ENCODE measurements at regions not wholly inside any gene's neighbourhood (a gene's known extent, or its start where the extent isn't known, plus 50 kb on each side); places are given as distances from the start of the nearest gene placed in this dataset.

DNA sequence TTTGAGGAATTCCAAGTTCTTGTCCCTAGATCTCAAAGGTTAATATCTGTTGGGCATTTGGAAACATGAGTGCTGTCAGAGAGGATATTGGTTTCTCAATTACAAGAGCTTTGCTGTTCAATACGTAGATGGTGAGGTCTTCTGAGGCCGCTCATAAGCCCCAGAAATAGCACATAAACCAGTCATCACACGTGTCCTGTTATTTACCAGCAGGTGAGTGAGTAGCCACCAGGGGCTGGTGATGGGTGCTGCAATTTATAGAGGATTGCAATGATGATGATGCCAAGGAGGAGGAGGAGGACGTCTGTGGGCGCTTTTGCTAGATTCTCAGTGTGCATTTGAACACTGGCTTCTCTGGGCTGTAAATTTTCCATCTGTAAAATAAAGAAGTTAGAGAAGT, 89.0 kb downstream of the SALL1 start:
- H3K9me3 ChIP-seq, result no peaks in the 10 kb centered on the region
- no peak overlapping the region for H3K4me3 ChIP-seq
- TF ChIP-seq, protein P1, sequence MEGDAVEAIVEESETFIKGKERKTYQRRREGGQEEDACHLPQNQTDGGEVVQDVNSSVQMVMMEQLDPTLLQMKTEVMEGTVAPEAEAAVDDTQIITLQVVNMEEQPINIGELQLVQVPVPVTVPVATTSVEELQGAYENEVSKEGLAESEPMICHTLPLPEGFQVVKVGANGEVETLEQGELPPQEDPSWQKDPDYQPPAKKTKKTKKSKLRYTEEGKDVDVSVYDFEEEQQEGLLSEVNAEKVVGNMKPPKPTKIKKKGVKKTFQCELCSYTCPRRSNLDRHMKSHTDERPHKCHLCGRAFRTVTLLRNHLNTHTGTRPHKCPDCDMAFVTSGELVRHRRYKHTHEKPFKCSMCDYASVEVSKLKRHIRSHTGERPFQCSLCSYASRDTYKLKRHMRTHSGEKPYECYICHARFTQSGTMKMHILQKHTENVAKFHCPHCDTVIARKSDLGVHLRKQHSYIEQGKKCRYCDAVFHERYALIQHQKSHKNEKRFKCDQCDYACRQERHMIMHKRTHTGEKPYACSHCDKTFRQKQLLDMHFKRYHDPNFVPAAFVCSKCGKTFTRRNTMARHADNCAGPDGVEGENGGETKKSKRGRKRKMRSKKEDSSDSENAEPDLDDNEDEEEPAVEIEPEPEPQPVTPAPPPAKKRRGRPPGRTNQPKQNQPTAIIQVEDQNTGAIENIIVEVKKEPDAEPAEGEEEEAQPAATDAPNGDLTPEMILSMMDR (IDR thresholded peaks at IDR 0.05), result no peak
- ATAC-seq, result no peak
- H3K4me1 ChIP-seq, result no peaks in the 10 kb centered on the region
- no peak overlapping the region for H3K27ac ChIP-seq
- intact Hi-C loops (cut with DNase I), result no loop called here
- no peaks in the 10 kb centered on the region for H3K27me3 ChIP-seq
- H3K36me3 ChIP-seq, result no peaks in the 10 kb centered on the region
- DNase-seq, result no peak

DNA sequence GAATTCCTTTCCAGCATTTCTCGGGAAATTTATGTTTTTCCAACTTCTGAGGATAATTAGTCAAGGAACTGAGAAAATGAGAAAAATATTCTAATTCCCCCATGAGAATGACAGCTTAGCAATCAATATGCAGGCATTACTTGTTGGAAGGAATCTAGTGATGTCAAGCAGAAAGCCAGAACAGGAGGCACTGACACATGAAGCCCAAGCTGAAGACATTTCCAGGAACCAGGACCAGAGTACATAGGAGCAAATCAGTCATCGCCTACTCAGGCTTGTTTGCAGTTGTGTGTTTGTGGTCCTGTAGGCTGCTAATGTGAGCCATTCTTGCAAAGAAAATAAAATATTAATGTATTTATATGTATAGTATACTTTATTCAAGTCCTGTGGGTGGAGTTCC, 89.7 kb downstream of the SALL1 start:
- TF ChIP-seq, protein P1 (IDR thresholded peaks at IDR 0.05), result no peak
- DNase-seq (no peak), ATAC-seq (no peak)
- Histone ChIP-seq H3K4me1 (no peaks in the 10 kb centered on the region), H3K36me3 (no peaks in the 10 kb centered on the region), H3K4me3 (no peak overlapping the region), H3K27me3 (no peaks in the 10 kb centered on the region), H3K27ac (no peak overlapping the region), H3K9me3 (no peaks in the 10 kb centered on the region)
- intact Hi-C loops (cut with DNase I), result no loop called here

DNA sequence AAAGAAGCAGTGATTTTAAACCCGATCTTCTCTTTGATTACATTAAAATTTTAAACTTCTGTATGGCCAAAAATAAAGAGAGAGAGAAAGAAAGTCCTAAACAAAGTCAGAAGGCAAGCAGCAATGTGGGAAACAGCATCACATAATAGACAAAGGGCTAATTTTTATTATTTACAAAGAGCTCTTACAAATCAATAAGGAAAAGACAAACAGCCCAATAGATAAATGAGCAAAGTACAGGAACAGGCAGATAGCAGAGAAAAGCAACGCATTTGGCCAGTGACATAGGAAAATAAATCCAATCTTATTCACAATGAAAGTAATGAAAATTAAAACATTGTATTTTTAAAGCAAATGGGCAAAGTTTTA, 93.1 kb downstream of the SALL1 start:
- no peaks in the 10 kb centered on the region for H3K36me3 ChIP-seq
- ATAC-seq, result no peak
- intact Hi-C loops (cut with DNase I), result no loop called here
- no peak overlapping the region for H3K4me3 ChIP-seq
- no peaks in the 10 kb centered on the region for H3K9me3 ChIP-seq
- no peaks in the 10 kb centered on the region for H3K27me3 ChIP-seq
- no peak overlapping the region for H3K27ac ChIP-seq
- TF ChIP-seq, protein P1 (IDR thresholded peaks at IDR 0.05), result no peak
- no peak for DNase-seq
- H3K4me1 ChIP-seq, result no peaks in the 10 kb centered on the region

DNA sequence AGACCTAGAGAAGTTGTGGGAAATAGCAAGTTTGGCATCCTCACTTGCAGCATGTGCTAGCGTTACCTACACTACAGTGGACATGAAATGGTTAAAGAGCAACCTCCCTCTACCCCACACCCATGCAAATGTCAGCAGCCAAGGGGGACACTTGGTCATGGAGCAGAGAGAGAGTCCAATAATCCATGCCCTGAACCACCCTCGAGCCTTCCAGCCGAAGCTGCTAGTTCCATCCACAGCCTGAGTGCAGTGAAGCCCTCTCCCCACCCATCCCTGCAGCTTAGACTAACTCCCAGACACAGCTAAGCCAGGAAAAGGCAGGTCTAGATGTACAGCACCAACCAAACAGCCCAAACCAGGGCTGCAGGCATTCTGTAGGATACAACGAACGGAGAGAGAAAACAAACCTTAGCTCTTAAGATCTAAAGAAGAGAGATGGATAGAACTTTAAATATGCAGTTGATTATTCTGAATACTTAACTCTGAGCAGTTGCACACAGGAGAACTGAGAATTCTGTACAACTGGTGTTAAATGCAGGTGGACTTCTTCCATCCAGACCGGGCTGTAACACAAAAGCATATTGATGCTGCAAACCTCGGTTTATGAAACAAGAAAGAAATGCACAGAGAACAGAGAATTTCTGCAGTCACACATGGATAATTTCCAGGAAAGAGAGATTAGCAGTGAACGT, 93.8 kb downstream of the SALL1 start:
- intact Hi-C loops (cut with DNase I), result no loop called here
- TF ChIP-seq, protein P1 (IDR thresholded peaks at IDR 0.05), result no peak
- DNase-seq, result no peak
- Histone ChIP-seq H3K36me3 (no peaks in the 10 kb centered on the region), H3K9me3 (no peaks in the 10 kb centered on the region), H3K27me3 (no peaks in the 10 kb centered on the region), H3K4me3 (no peak overlapping the region), H3K27ac (no peak overlapping the region), H3K4me1 (no peaks in the 10 kb centered on the region)
- no peak for ATAC-seq

DNA sequence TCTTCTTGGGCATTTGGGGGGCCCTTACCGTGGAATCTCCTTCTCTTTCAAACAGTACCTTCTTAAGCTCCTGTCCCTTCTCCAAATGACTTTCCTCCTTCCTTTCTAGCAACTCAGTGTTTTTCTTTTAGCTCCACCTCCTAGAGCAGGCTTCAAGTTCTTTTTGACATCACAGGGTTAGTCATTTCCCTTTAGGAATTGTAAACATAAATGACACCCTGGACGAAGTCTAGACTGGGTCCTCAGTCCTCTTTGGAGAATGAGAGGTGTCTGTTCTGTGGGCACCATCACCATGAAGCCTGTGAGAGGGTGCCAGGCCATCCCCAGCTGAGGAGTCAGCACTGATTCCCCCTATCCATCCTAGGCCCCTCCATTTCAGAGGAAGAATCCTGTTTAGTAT, 94.7 kb downstream of the SALL1 start:
- no peaks in the 10 kb centered on the region for H3K9me3 ChIP-seq
- H3K36me3 ChIP-seq, result no peaks in the 10 kb centered on the region
- no peak for ATAC-seq
- TF ChIP-seq, protein P1 (IDR thresholded peaks at IDR 0.05), result no peak
- no peak overlapping the region for H3K27ac ChIP-seq
- no peak for DNase-seq
- H3K4me3 ChIP-seq, result no peak overlapping the region
- H3K27me3 ChIP-seq, result no peaks in the 10 kb centered on the region
- intact Hi-C loops (cut with DNase I), result no loop called here
- H3K4me1 ChIP-seq, result no peaks in the 10 kb centered on the region

DNA sequence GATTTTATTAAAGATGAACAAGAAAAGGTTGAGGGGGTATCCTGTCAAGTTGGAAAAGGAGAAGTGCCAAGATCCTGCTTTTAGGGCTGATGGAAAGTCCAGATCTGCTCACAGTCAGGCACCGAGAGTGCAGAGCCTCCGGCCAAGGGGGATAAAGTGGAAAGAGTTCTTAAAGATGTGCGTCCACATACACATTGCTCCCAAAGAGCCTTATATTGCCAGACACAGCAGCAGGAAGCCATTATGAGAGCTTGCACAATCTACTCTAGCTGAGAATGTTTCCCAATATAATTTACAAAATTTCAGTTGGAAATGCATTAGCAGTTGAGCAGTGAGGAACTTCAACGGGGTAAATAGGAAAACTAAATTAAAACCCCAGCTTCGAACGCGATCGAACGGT, 95.6 kb downstream of the SALL1 start:
- intact Hi-C loops (cut with DNase I), result no loop called here
- no peak for DNase-seq

More for the DNA sequence above, 95.6 kb downstream of the SALL1 start:
- H3K36me3 ChIP-seq, result no peaks in the 10 kb centered on the region
- H3K9me3 ChIP-seq, result no peaks in the 10 kb centered on the region
- TF ChIP-seq, protein P1 (IDR thresholded peaks at IDR 0.05), result no peak
- H3K27ac ChIP-seq, result no peak overlapping the region
- H3K4me1 ChIP-seq, result no peaks in the 10 kb centered on the region
- no peak for ATAC-seq
- no peaks in the 10 kb centered on the region for H3K27me3 ChIP-seq
- no peak overlapping the region for H3K4me3 ChIP-seq
